Nephron progenitor cell (in vitro differentiated cells): ENCODE measurements at regions not wholly inside any gene's neighbourhood (a gene's known extent, or its start where the extent isn't known, plus 50 kb on each side); places are given as distances from the start of the nearest gene placed in this dataset.
A peak's percentile ranks its signal among the peaks of the same experiment; 100 is the strongest.

Source experiments
- DNase-seq: peaks from one replicate; pipeline ENCODE4 v3.0.0; 2021
- H3K27ac Mint-ChIP-seq: 2 replicates; pipeline ENCODE4 v1.8.0; 2021; ENCODE audit warnings: mild to moderate bottlenecking, moderate library complexity, mixed read lengths
- H3K27me3 Mint-ChIP-seq: 2 replicates; pipeline ENCODE4 v1.8.0; 2021; ENCODE audit warnings: mild to moderate bottlenecking, low read depth, mixed read lengths; ENCODE audit not compliant: poor library complexity
- H3K36me3 Mint-ChIP-seq: 2 replicates; pipeline ENCODE4 v1.8.0; 2021; ENCODE audit warnings: low read depth, mixed read lengths
- H3K4me1 Mint-ChIP-seq: 2 replicates; pipeline ENCODE4 v1.8.0; 2021; ENCODE audit warnings: mixed read lengths
- H3K4me3 Mint-ChIP-seq: 2 replicates; pipeline ENCODE4 v1.8.0; 2021; ENCODE audit warnings: mild to moderate bottlenecking, moderate library complexity, mixed read lengths
- H3K9me3 Mint-ChIP-seq: 2 replicates; pipeline ENCODE4 v1.8.0; 2021; ENCODE audit warnings: mild to moderate bottlenecking, moderate library complexity, mixed read lengths
- CTCF ChIP-seq: fragments of 200-600 bp; sonication (generic); IDR thresholded peaks from 2 replicates; pipeline ENCODE4 v1.5.0; 2021; ENCODE audit warnings: antibody characterized with exemption

GRCh38 chr2:56107502-56108220 lies 76.1 kb upstream of the CCDC85A start:
- no peak for TF ChIP-seq CTCF
- no peak for DNase-seq
- Mint-ChIP-seq H3K4me3 (no peak overlapping the region), H3K27ac (no peak overlapping the region), H3K27me3 (peaks cover 5% of the 10 kb centered on the region), H3K9me3 (no peaks in the 10 kb centered on the region), H3K4me1 (peaks cover 50% of the 10 kb centered on the region), H3K36me3 (no peaks in the 10 kb centered on the region)

GRCh38 chr2:56108806-56109205 lies 75.0 kb upstream of the CCDC85A start:
- Mint-ChIP-seq H3K36me3 (no peaks in the 10 kb centered on the region), H3K9me3 (no peaks in the 10 kb centered on the region), H3K27me3 (peaks cover 5% of the 10 kb centered on the region), H3K4me1 (peaks cover 60% of the 10 kb centered on the region), H3K4me3 (no peak overlapping the region), H3K27ac (no peak overlapping the region)
- no peak for TF ChIP-seq CTCF
- no peak for DNase-seq

- no peaks in the 10 kb centered on the region for H3K36me3 Mint-ChIP-seq
- no peak for DNase-seq
- no peak overlapping the region for H3K4me3 Mint-ChIP-seq
- H3K9me3 Mint-ChIP-seq, result no peaks in the 10 kb centered on the region
- TF ChIP-seq CTCF, result no peak
- peak overlapping the region; percentile 61 for H3K27ac Mint-ChIP-seq
- H3K27me3 Mint-ChIP-seq, result peaks cover 5% of the 10 kb centered on the region
- peaks cover 64% of the 10 kb centered on the region for H3K4me1 Mint-ChIP-seq
Observed at GRCh38 chr2:56109994-56110393, 73.8 kb upstream of the CCDC85A start.

GRCh38 chr2:56113382-56113975 lies 70.3 kb upstream of the CCDC85A start:
- H3K4me3 Mint-ChIP-seq, result peak overlapping the region; percentile 47
- peaks cover 74% of the 10 kb centered on the region for H3K4me1 Mint-ChIP-seq
- no peak for TF ChIP-seq CTCF
- H3K27me3 Mint-ChIP-seq, result no peaks in the 10 kb centered on the region
- H3K27ac Mint-ChIP-seq, result peak overlapping the region; percentile 71
- H3K9me3 Mint-ChIP-seq, result no peaks in the 10 kb centered on the region
- DNase-seq, result peak; percentile 7
- H3K36me3 Mint-ChIP-seq, result no peaks in the 10 kb centered on the region

- Mint-ChIP-seq H3K4me3 (no peak overlapping the region), H3K36me3 (no peaks in the 10 kb centered on the region), H3K27ac (no peak overlapping the region), H3K27me3 (peaks cover 4% of the 10 kb centered on the region), H3K4me1 (peaks cover 59% of the 10 kb centered on the region), H3K9me3 (peaks cover 5% of the 10 kb centered on the region)
- DNase-seq, result no peak
- no peak for TF ChIP-seq CTCF
Observed at GRCh38 chr2:56117764-56118163, 66.0 kb upstream of the CCDC85A start.

- Mint-ChIP-seq H3K27ac (peak overlapping the region; percentile 54), H3K4me3 (peak overlapping the region; percentile 33), H3K36me3 (no peaks in the 10 kb centered on the region), H3K9me3 (peaks cover 5% of the 10 kb centered on the region), H3K4me1 (peaks cover 52% of the 10 kb centered on the region), H3K27me3 (peaks cover 7% of the 10 kb centered on the region)
- DNase-seq, result no peak
- TF ChIP-seq CTCF, result no peak
Observed at GRCh38 chr2:56118474-56118873, 65.3 kb upstream of the CCDC85A start.
